ENCODE measurements at regions not wholly inside any gene's neighbourhood (a gene's known extent, or its start where the extent isn't known, plus 50 kb on each side); places are given as distances from the start of the nearest gene placed in this dataset.
"Not testable (repeated sequence)": the region's sequence is repeated elsewhere in the genome, so short reads cannot be mapped to it uniquely, and the experiment has no call there.

GRCh38 chr13:26483546-26483945 is 73.9 kb upstream of the WASF3 start:
- H3K36me3 ChIP-seq (ENCODE audit: control insufficient read depth, insufficient read depth, low read length) = no peaks in the 10 kb centered on the region; the same call in 1 of the 2 replicates
- 0 out of 2 replicates have a peak, but pooled peaks cover 1% of the 10 kb centered on the region for H3K4me1 ChIP-seq (ENCODE audit: control insufficient read depth, insufficient read depth, low read length)
- no peaks in the 10 kb centered on the region for H3K9me3 ChIP-seq (ENCODE audit: control insufficient read depth, insufficient read depth, low read length)
- H3K27me3 ChIP-seq (ENCODE audit: control insufficient read depth, insufficient read depth, low read length) = no peaks in the 10 kb centered on the region
- no peak overlapping the region for H3K27ac ChIP-seq (ENCODE audit: low read length)
- no peak for DNase-seq (ENCODE audit: low read depth, low spot score)
- H3K4me3 ChIP-seq (ENCODE audit: low read length) = no peak overlapping the region
- WGBS (ENCODE audit: insufficient coverage, insufficient read length) = no CpG with 5 or more reads among the region's 9 CpGs

- H3K9me3 ChIP-seq (ENCODE audit: control insufficient read depth, insufficient read depth, low read length) = no peaks in the 10 kb centered on the region
- DNase-seq (ENCODE audit: low read depth, low spot score) = no peak
- no CpG with 5 or more reads among the region's 6 CpGs for WGBS (ENCODE audit: insufficient coverage, insufficient read length)
- no peaks in the 10 kb centered on the region for H3K27me3 ChIP-seq (ENCODE audit: control insufficient read depth, insufficient read depth, low read length)
- H3K4me3 ChIP-seq (ENCODE audit: low read length) = no peak overlapping the region
- no peaks in the 10 kb centered on the region; the same call in 1 of the 2 replicates for H3K36me3 ChIP-seq (ENCODE audit: control insufficient read depth, insufficient read depth, low read length)
- 0 out of 2 replicates have a peak, but pooled peaks cover 1% of the 10 kb centered on the region for H3K4me1 ChIP-seq (ENCODE audit: control insufficient read depth, insufficient read depth, low read length)
- no peak overlapping the region for H3K27ac ChIP-seq (ENCODE audit: low read length)
These were observed 73.3 kb upstream of the WASF3 start for GRCh38 chr13:26484196-26484595.

GRCh38 chr13:26485288-26485687 is 72.2 kb upstream of the WASF3 start:
- no peaks in the 10 kb centered on the region; the same call in 1 of the 2 replicates for H3K36me3 ChIP-seq (ENCODE audit: control insufficient read depth, insufficient read depth, low read length)
- no CpG with 5 or more reads among the region's 7 CpGs for WGBS (ENCODE audit: insufficient coverage, insufficient read length)

GRCh38 chr13:26485786-26486185 is 71.7 kb upstream of the WASF3 start:
- WGBS (ENCODE audit: insufficient coverage, insufficient read length) = no CpG with 5 or more reads among the region's 9 CpGs

More at GRCh38 chr13:26485288-26485687, 72.2 kb upstream of the WASF3 start:
- no peaks in the 10 kb centered on the region for H3K9me3 ChIP-seq (ENCODE audit: control insufficient read depth, insufficient read depth, low read length)
- H3K27ac ChIP-seq (ENCODE audit: low read length) = no peak overlapping the region
- no peak overlapping the region for H3K4me3 ChIP-seq (ENCODE audit: low read length)
- 0 out of 2 replicates have a peak, but pooled peaks cover 1% of the 10 kb centered on the region for H3K4me1 ChIP-seq (ENCODE audit: control insufficient read depth, insufficient read depth, low read length)
- no peaks in the 10 kb centered on the region for H3K27me3 ChIP-seq (ENCODE audit: control insufficient read depth, insufficient read depth, low read length)
- DNase-seq (ENCODE audit: low read depth, low spot score) = no peak

GRCh38 chr13:26486550-26486949 is 70.9 kb upstream of the WASF3 start:
- Histone ChIP-seq H3K27me3 (ENCODE audit: control insufficient read depth, insufficient read depth, low read length) (no peaks in the 10 kb centered on the region), H3K4me1 (ENCODE audit: control insufficient read depth, insufficient read depth, low read length) (0 out of 2 replicates have a peak, but pooled peaks cover 1% of the 10 kb centered on the region), H3K4me3 (ENCODE audit: low read length) (no peak overlapping the region), H3K36me3 (ENCODE audit: control insufficient read depth, insufficient read depth, low read length) (no peaks in the 10 kb centered on the region; the same call in 1 of the 2 replicates), H3K27ac (ENCODE audit: low read length) (no peak overlapping the region), H3K9me3 (ENCODE audit: control insufficient read depth, insufficient read depth, low read length) (no peaks in the 10 kb centered on the region)
- no peak for DNase-seq (ENCODE audit: low read depth, low spot score)
- 100% methylated on average over 1 of the region's 6 CpGs for WGBS (ENCODE audit: insufficient coverage, insufficient read length)

More at GRCh38 chr13:26485786-26486185, 71.7 kb upstream of the WASF3 start:
- Histone ChIP-seq H3K27me3 (ENCODE audit: control insufficient read depth, insufficient read depth, low read length) (no peaks in the 10 kb centered on the region), H3K36me3 (ENCODE audit: control insufficient read depth, insufficient read depth, low read length) (no peaks in the 10 kb centered on the region; the same call in 1 of the 2 replicates), H3K4me1 (ENCODE audit: control insufficient read depth, insufficient read depth, low read length) (0 out of 2 replicates have a peak, but pooled peaks cover 1% of the 10 kb centered on the region), H3K9me3 (ENCODE audit: control insufficient read depth, insufficient read depth, low read length) (no peaks in the 10 kb centered on the region), H3K4me3 (ENCODE audit: low read length) (no peak overlapping the region), H3K27ac (ENCODE audit: low read length) (no peak overlapping the region)
- DNase-seq (ENCODE audit: low read depth, low spot score) = no peak

GRCh38 chr13:26487781-26488180 is 69.7 kb upstream of the WASF3 start:
- WGBS (ENCODE audit: insufficient coverage, insufficient read length) = no CpG with 5 or more reads among the region's 11 CpGs
- Histone ChIP-seq H3K36me3 (ENCODE audit: control insufficient read depth, insufficient read depth, low read length) (no peaks in the 10 kb centered on the region; the same call in 1 of the 2 replicates), H3K27me3 (ENCODE audit: control insufficient read depth, insufficient read depth, low read length) (no peaks in the 10 kb centered on the region), H3K4me3 (ENCODE audit: low read length) (no peak overlapping the region), H3K27ac (ENCODE audit: low read length) (no peak overlapping the region), H3K4me1 (ENCODE audit: control insufficient read depth, insufficient read depth, low read length) (no peaks in the 10 kb centered on the region), H3K9me3 (ENCODE audit: control insufficient read depth, insufficient read depth, low read length) (no peaks in the 10 kb centered on the region)
- DNase-seq (ENCODE audit: low read depth, low spot score) = no peak

- Histone ChIP-seq H3K27ac (ENCODE audit: low read length) (no peak overlapping the region), H3K27me3 (ENCODE audit: control insufficient read depth, insufficient read depth, low read length) (no peaks in the 10 kb centered on the region), H3K36me3 (ENCODE audit: control insufficient read depth, insufficient read depth, low read length) (no peaks in the 10 kb centered on the region; the same call in 1 of the 2 replicates), H3K4me3 (ENCODE audit: low read length) (no peak overlapping the region), H3K9me3 (ENCODE audit: control insufficient read depth, insufficient read depth, low read length) (no peaks in the 10 kb centered on the region), H3K4me1 (ENCODE audit: control insufficient read depth, insufficient read depth, low read length) (no peaks in the 10 kb centered on the region)
- WGBS (ENCODE audit: insufficient coverage, insufficient read length) = no CpG with 5 or more reads among the region's 18 CpGs
- no peak for DNase-seq (ENCODE audit: low read depth, low spot score)
These were observed 69.1 kb upstream of the WASF3 start for GRCh38 chr13:26488236-26489003.

- H3K9me3 ChIP-seq (ENCODE audit: control insufficient read depth, insufficient read depth, low read length); DNase-seq (ENCODE audit: low read depth, low spot score); H3K36me3 ChIP-seq (ENCODE audit: control insufficient read depth, insufficient read depth, low read length); H3K27me3 ChIP-seq (ENCODE audit: control insufficient read depth, insufficient read depth, low read length); H3K4me3 ChIP-seq (ENCODE audit: low read length); H3K27ac ChIP-seq (ENCODE audit: low read length); H3K4me1 ChIP-seq (ENCODE audit: control insufficient read depth, insufficient read depth, low read length): not testable (repeated sequence)
- no CpG with 5 or more reads among the region's 5 CpGs for WGBS (ENCODE audit: insufficient coverage, insufficient read length)
These were observed 65.2 kb upstream of the WASF3 start for GRCh38 chr13:26492301-26492700.

- Histone ChIP-seq H3K27me3 (ENCODE audit: control insufficient read depth, insufficient read depth, low read length) (no peaks in the 10 kb centered on the region), H3K36me3 (ENCODE audit: control insufficient read depth, insufficient read depth, low read length) (no peaks in the 10 kb centered on the region), H3K4me3 (ENCODE audit: low read length) (no peak overlapping the region), H3K4me1 (ENCODE audit: control insufficient read depth, insufficient read depth, low read length) (no peaks in the 10 kb centered on the region), H3K27ac (ENCODE audit: low read length) (no peak overlapping the region), H3K9me3 (ENCODE audit: control insufficient read depth, insufficient read depth, low read length) (no peaks in the 10 kb centered on the region)
- no peak for DNase-seq (ENCODE audit: low read depth, low spot score)
- WGBS (ENCODE audit: insufficient coverage, insufficient read length) = no CpG with 5 or more reads among the region's 8 CpGs
These were observed 62.8 kb upstream of the WASF3 start for GRCh38 chr13:26494571-26495195.

GRCh38 chr13:26495750-26496149 is 61.7 kb upstream of the WASF3 start:
- no peak overlapping the region for H3K4me3 ChIP-seq (ENCODE audit: low read length)
- no CpG with 5 or more reads among the region's 3 CpGs for WGBS (ENCODE audit: insufficient coverage, insufficient read length)

More at GRCh38 chr13:26495750-26496149, 61.7 kb upstream of the WASF3 start:
- Histone ChIP-seq H3K27me3 (ENCODE audit: control insufficient read depth, insufficient read depth, low read length) (no peaks in the 10 kb centered on the region), H3K27ac (ENCODE audit: low read length) (no peak overlapping the region), H3K9me3 (ENCODE audit: control insufficient read depth, insufficient read depth, low read length) (no peaks in the 10 kb centered on the region), H3K4me1 (ENCODE audit: control insufficient read depth, insufficient read depth, low read length) (no peaks in the 10 kb centered on the region), H3K36me3 (ENCODE audit: control insufficient read depth, insufficient read depth, low read length) (no peaks in the 10 kb centered on the region)
- no peak for DNase-seq (ENCODE audit: low read depth, low spot score)
